Psoas muscle (tissue), 7 donors: ENCODE measurements at regions not wholly inside any gene's neighbourhood (a gene's known extent, or its start where the extent isn't known, plus 50 kb on each side); places are given as distances from the start of the nearest gene placed in this dataset.

Experiments used
- ATAC-seq, 4 donors: fragments of 200-7000 bp; cut with Tn5 transposase; one replicate each; pipeline ENCODE4 v1.9.1; 2020; ENCODE audit warnings: moderate library complexity in 3 of 4, mild to moderate bottlenecking in 2 of 4
- DNase-seq, 2 donors: peaks; one replicate each; pipeline ENCODE4 v3.0.0-alpha.2; 2020
- H3K27ac ChIP-seq: fragments of 200-600 bp; one replicate; pipeline ENCODE4 v1.8.0; 2022
- H3K27me3 ChIP-seq, 3 donors: fragments of 200-600 bp in 1 of 3; one replicate each; pipeline versions ENCODE4 v1.6.1 to v1.8.0; 2013 to 2022; ENCODE audit warnings: low read length in 2 of 3, mild to moderate bottlenecking in 2 of 3, moderate library complexity in 1 of 3; ENCODE audit not compliant: insufficient read depth in 3 of 3
- H3K36me3 ChIP-seq, 2 donors: fragments of 200-600 bp in 1 of 2; one replicate each; pipeline versions ENCODE4 v1.6.1 to v1.8.0; 2013 to 2022; ENCODE audit warnings: low read depth in 1 of 2, mild to moderate bottlenecking in 1 of 2, moderate library complexity in 1 of 2; ENCODE audit not compliant: insufficient read depth in 1 of 2
- H3K4me1 ChIP-seq: fragments of 200-600 bp; one replicate; pipeline ENCODE4 v1.8.0; 2022
- H3K4me3 ChIP-seq: fragments of 200-600 bp; one replicate; pipeline ENCODE4 v1.8.0; 2022; ENCODE audit warnings: mild to moderate bottlenecking
- H3K9me3 ChIP-seq: fragments of 200-600 bp; one replicate; pipeline ENCODE4 v1.8.0; 2022
- CTCF ChIP-seq: fragments of 200-600 bp; IDR thresholded peaks from one replicate; pipeline ENCODE4 v1.8.0; 2022; ENCODE audit warnings: antibody characterized with exemption
- WGBS, 3 donors: extraction: QIAGEN DNeasy Blood & Tissue Kit; methylation state at CpG; one replicate each; pipeline versions ENCODE4 v1.1.6 to v1.1.7; 2013; 5-methylcytosine and 5-hydroxymethylcytosine counted together
- intact Hi-C, 2 donors: fragments of 100-400 bp; cut with DNase I; formaldehyde crosslinking; loops; one replicate each; pipeline versions ENCODE4 v1.11.0 to v1.14.2; 2022
- donor health status: healthy with polysubstance abuse.
- donor health status: DM: no; HTN: no; CAD: no; lungs with moderate emphysema.
- donor health status: Bipolar disorder and iron deficiency.
- donor health status: healthy.
- donor health status: DM: yes; HTN: yes; CAD: no.
- donor health status: DM: no; HTN: no; CAD: no.
- donor health status: DM: yes; HTN: yes; CAD: no.

DNA sequence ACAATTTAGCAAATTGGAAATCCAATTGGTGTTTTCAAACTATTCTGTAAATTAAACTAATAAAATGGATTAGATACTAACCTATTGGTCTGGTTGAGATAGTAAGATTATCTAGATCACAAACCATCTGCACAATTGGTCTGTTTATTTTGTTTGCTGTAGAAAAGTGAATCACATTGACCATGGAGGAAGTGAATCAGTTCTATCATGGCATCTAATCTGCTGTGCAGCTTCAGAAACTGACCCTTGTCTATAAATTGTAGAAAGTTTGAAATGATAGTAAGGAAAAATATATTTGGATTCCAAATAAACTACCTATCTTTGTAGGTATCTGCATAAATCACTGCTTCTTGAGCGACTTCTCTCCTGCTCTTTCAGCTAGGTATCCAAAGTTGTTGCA, 1865.4 kb downstream of the MAT2B start:
- Histone ChIP-seq H3K9me3 (no peaks in the 10 kb centered on the region), H3K4me1 (no peaks in the 10 kb centered on the region), H3K36me3 (no peaks in the 10 kb centered on the region), H3K27me3 (no peaks in the 10 kb centered on the region), H3K4me3 (no peak overlapping the region), H3K27ac (no peak overlapping the region)
- intact Hi-C loops, result no loop called here
- no peak for TF ChIP-seq CTCF
- no peak for ATAC-seq
- no peak for DNase-seq
- 85% methylated on average over 1 of the region's 1 CpG for WGBS, 3 donors

- no peak overlapping the region for H3K27ac ChIP-seq
- ATAC-seq, result no peak
- TF ChIP-seq CTCF, result no peak
- H3K36me3 ChIP-seq, result no peaks in the 10 kb centered on the region
- no peak overlapping the region for H3K4me3 ChIP-seq
- WGBS, 3 donors, result 78 to 88% (median 84%) methylated on average over 2 of the region's 2 CpGs
- intact Hi-C loops, result no loop called here
- H3K9me3 ChIP-seq, result no peaks in the 10 kb centered on the region
- no peaks in the 10 kb centered on the region for H3K27me3 ChIP-seq
- H3K4me1 ChIP-seq, result no peaks in the 10 kb centered on the region
- no peak for DNase-seq
Observed at GRCh38 chr5:165375201-165375600, 1869.8 kb downstream of the MAT2B start.

- WGBS, 3 donors, result 49 to 58% (median 50%) methylated on average over 2 of the region's 2 CpGs
Observed at GRCh38 chr5:165393839-165394238, 1888.4 kb downstream of the MAT2B start.

GRCh38 chr5:165397516-165397915, 1892.1 kb downstream of the MAT2B start:
- H3K4me3 ChIP-seq, result no peak overlapping the region
- no peaks in the 10 kb centered on the region for H3K9me3 ChIP-seq
- ATAC-seq (no peak), DNase-seq (no peak)
- no peak for TF ChIP-seq CTCF
- WGBS, 3 donors, result 30 to 32% (median 31%) methylated on average over 1 of the region's 1 CpG
- H3K4me1 ChIP-seq, result no peaks in the 10 kb centered on the region
- no peaks in the 10 kb centered on the region for H3K36me3 ChIP-seq
- intact Hi-C loops, result no loop called here
- no peaks in the 10 kb centered on the region for H3K27me3 ChIP-seq
- H3K27ac ChIP-seq, result no peak overlapping the region

More at GRCh38 chr5:165393839-165394238, 1888.4 kb downstream of the MAT2B start:
- Histone ChIP-seq H3K27ac (no peak overlapping the region), H3K36me3 (no peaks in the 10 kb centered on the region), H3K4me3 (no peak overlapping the region), H3K4me1 (no peaks in the 10 kb centered on the region), H3K9me3 (peaks cover 5% of the 10 kb centered on the region), H3K27me3 (no peaks in the 10 kb centered on the region)
- DNase-seq, result no peak
- no peak for TF ChIP-seq CTCF
- ATAC-seq, result no peak
- intact Hi-C loops, result no loop called here

DNA sequence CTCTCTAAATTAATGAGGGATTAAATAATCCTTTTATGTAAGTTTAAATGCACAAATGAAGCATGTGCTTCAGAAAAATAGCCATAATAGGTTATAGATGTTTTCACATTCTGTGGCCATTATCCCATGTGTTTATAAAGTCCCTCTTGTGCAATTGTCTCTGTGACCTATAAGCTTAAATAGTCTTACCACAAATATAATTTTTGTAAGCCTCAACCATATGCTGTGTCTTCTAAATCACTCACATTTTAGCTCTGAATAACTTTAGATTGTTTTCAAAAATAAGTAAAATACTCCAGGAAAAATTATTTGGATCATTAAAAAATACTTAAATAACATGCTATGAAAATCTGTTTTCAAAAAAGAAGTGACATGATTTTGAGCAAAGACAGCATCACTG, 1894.7 kb downstream of the MAT2B start:
- DNase-seq (no peak), ATAC-seq (no peak)
- Histone ChIP-seq H3K9me3 (no peaks in the 10 kb centered on the region), H3K27ac (no peak overlapping the region), H3K4me3 (no peak overlapping the region), H3K36me3 (no peaks in the 10 kb centered on the region), H3K4me1 (no peaks in the 10 kb centered on the region), H3K27me3 (no peaks in the 10 kb centered on the region)
- no peak for TF ChIP-seq CTCF
- intact Hi-C loops, result no loop called here
